DOHH2 (cell line): ENCODE measurements at regions not wholly inside any gene's neighbourhood (a gene's known extent, or its start where the extent isn't known, plus 50 kb on each side); places are given as distances from the start of the nearest gene placed in this dataset.
"Not testable (repeated sequence)": the region's sequence is repeated elsewhere in the genome, so short reads cannot be mapped to it uniquely, and the experiment has no call there.

Source experiments
- EZH2phosphoT487 ChIP-seq: fragments of 200-600 bp; sonication (generic); IDR thresholded peaks from 2 replicates; pipeline ENCODE4 v1.6.1; 2017; ENCODE audit warnings: borderline replicate concordance, mild to moderate bottlenecking, antibody characterized with exemption, low read length, moderate library complexity, mixed read lengths
- TF ChIP-seq, protein P1 (sequence below): fragments of 200-600 bp; sonication (generic); IDR thresholded peaks from one replicate; pipeline ENCODE4 v1.5.1; 2014; ENCODE audit warnings: antibody characterized with exemption, mild to moderate bottlenecking, low read depth, low read length; ENCODE audit not compliant: poor library complexity, severe bottlenecking

DNA sequence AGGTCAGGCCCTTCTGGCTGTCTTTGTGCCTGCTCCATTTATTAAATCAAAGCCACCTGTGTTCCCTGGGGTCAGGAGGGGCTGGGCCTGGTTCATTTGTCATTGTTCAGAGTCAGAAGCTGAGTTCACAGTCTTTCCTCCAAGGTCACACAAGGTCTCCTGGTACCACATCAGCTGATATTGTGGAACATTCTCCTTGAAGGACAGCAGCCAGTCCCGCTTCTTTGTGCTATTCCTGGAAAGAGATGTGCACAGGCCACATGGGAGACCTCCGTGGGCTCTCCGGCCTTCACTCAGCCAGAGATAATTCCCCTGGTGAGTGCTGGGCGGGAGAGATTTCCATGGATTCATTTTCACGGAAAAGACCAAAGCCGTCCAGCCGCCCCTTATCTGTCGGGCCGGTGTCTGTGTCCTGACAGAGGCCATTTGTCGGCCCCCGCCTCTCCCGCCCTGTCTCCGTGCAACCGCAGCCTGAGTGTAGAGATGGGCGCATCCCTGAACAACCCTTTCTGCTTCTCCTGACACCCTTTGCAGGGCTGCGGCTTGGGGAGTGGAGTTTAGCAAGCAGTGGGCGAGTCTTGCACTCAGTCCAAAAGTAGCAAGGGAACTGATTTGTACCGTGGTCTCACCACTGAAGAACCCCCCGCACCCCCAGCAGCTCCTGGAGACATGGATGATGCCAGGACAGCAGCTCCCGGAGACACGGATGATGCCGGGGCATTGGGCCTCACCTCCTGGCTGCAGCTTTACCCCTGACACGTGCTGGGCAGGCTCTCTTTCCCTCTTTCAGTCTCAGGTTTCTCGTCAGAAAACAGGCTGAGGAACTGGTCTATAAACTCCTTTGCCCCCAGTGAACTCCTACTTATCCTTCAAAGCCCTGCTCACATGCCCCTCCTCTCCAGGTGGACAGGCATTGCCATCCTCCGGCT, 198.4 kb downstream of the LAT start:
- TF ChIP-seq, protein P1, sequence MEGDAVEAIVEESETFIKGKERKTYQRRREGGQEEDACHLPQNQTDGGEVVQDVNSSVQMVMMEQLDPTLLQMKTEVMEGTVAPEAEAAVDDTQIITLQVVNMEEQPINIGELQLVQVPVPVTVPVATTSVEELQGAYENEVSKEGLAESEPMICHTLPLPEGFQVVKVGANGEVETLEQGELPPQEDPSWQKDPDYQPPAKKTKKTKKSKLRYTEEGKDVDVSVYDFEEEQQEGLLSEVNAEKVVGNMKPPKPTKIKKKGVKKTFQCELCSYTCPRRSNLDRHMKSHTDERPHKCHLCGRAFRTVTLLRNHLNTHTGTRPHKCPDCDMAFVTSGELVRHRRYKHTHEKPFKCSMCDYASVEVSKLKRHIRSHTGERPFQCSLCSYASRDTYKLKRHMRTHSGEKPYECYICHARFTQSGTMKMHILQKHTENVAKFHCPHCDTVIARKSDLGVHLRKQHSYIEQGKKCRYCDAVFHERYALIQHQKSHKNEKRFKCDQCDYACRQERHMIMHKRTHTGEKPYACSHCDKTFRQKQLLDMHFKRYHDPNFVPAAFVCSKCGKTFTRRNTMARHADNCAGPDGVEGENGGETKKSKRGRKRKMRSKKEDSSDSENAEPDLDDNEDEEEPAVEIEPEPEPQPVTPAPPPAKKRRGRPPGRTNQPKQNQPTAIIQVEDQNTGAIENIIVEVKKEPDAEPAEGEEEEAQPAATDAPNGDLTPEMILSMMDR = not testable (repeated sequence)
- TF ChIP-seq EZH2phosphoT487 = not testable (repeated sequence)
